ENCODE measurements at regions not wholly inside any gene's neighbourhood (a gene's known extent, or its start where the extent isn't known, plus 50 kb on each side); places are given as distances from the start of the nearest gene placed in this dataset.

DNA sequence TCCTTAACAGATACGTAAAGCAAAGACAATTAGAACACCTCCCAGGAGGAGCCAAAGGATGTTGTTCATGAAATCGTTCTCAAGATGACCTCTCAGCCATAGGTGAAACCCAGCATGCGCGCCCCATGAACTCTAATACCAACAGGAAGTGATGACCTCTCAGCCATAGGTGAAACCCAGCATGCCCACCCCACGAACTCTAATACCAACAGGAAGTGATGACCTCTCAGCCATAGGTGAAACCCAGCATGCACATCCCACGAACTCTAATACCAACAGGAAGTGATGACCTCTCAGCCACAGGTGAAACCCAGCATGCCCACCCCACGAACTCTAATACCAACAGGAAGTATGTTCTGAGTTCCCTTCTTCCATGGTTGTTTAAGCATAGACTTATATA, 205.2 kb upstream of the ADARB2 start:
- no peak for DNase-seq (ENCODE audit: insufficient read length, low spot score, missing footprints)
- H3K4me3 ChIP-seq (ENCODE audit: insufficient read depth, low read length), result no peak overlapping the region
- no peaks in the 10 kb centered on the region for H4K20me1 ChIP-seq (ENCODE audit: insufficient read depth, low read length)
- H3K9me3 ChIP-seq (ENCODE audit: low read depth, low read length), result no peaks in the 10 kb centered on the region
- TF ChIP-seq, protein P1, sequence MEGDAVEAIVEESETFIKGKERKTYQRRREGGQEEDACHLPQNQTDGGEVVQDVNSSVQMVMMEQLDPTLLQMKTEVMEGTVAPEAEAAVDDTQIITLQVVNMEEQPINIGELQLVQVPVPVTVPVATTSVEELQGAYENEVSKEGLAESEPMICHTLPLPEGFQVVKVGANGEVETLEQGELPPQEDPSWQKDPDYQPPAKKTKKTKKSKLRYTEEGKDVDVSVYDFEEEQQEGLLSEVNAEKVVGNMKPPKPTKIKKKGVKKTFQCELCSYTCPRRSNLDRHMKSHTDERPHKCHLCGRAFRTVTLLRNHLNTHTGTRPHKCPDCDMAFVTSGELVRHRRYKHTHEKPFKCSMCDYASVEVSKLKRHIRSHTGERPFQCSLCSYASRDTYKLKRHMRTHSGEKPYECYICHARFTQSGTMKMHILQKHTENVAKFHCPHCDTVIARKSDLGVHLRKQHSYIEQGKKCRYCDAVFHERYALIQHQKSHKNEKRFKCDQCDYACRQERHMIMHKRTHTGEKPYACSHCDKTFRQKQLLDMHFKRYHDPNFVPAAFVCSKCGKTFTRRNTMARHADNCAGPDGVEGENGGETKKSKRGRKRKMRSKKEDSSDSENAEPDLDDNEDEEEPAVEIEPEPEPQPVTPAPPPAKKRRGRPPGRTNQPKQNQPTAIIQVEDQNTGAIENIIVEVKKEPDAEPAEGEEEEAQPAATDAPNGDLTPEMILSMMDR (IDR thresholded peaks at IDR 0.05; ENCODE audit: extremely low read depth, low read depth, low read length), result no peak
- no peaks in the 10 kb centered on the region for H3K4me1 ChIP-seq (ENCODE audit: insufficient read depth, low read length)
- H3K4me2 ChIP-seq (ENCODE audit: insufficient read depth, low read length), result no peak overlapping the region
- H3K36me3 ChIP-seq (ENCODE audit: insufficient read depth, low read length), result no peaks in the 10 kb centered on the region
- H3K27me3 ChIP-seq (ENCODE audit: insufficient read depth, low read length), result no peaks in the 10 kb centered on the region
- no peak overlapping the region for H3K27ac ChIP-seq (ENCODE audit: low read depth, low read length)
- H2AFZ ChIP-seq (ENCODE audit: low read length), result no peak overlapping the region
- H3K79me2 ChIP-seq (ENCODE audit: insufficient read depth, low read length), result no peaks in the 10 kb centered on the region

DNA sequence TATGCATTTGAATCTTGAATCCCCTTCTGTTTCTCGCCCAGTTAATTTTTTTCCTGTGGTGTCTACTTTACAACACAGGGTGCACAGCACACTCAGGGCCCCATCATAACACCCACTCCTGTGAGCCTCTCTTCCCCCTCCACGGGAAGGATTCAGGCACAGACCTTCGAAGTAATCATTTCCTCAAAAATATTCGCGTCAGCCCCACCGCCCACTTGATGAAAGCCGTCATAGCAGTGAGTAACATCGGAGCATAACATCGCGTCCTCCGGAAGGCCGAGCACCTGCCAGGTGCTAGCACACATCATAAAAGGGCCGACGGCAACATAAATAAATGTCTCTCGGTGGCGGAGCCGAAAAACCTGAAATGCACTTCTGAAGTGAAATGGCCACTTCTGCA, 201.7 kb upstream of the ADARB2 start:
- no peaks in the 10 kb centered on the region for H3K79me2 ChIP-seq (ENCODE audit: insufficient read depth, low read length)
- H3K36me3 ChIP-seq (ENCODE audit: insufficient read depth, low read length), result no peaks in the 10 kb centered on the region
- TF ChIP-seq, protein P1 (IDR thresholded peaks at IDR 0.05; ENCODE audit: extremely low read depth, low read depth, low read length), result no peak
- H3K4me1 ChIP-seq (ENCODE audit: insufficient read depth, low read length), result no peaks in the 10 kb centered on the region
- H3K4me2 ChIP-seq (ENCODE audit: insufficient read depth, low read length), result no peak overlapping the region
- H3K27ac ChIP-seq (ENCODE audit: low read depth, low read length), result no peak overlapping the region
- peaks cover 2% of the 10 kb centered on the region for H3K9me3 ChIP-seq (ENCODE audit: low read depth, low read length)
- H4K20me1 ChIP-seq (ENCODE audit: insufficient read depth, low read length), result no peaks in the 10 kb centered on the region
- no peak overlapping the region for H2AFZ ChIP-seq (ENCODE audit: low read length)
- H3K4me3 ChIP-seq (ENCODE audit: insufficient read depth, low read length), result no peak overlapping the region
- no peak for DNase-seq (ENCODE audit: insufficient read length, low spot score, missing footprints)
- H3K27me3 ChIP-seq (ENCODE audit: insufficient read depth, low read length), result no peaks in the 10 kb centered on the region

DNA sequence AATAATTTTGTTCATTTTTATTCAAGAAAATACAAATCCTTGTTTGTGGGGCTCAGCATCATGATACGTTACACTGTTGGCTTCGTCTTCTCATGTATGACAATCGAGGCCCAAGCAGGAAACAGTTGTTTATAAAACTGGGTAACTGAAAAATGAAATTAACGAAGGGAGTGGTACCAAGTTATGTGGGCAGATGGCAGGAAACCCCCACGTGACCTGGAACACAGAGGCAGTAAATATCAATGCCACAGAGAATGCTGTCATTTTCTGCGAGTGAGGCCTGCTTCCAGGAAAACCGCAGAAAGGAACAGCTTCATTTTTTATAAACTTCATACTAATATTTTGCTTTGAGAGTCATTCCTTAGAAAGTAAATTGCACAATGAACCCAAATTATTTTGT, 201.0 kb upstream of the ADARB2 start:
- TF ChIP-seq, protein P1 (IDR thresholded peaks at IDR 0.05; ENCODE audit: extremely low read depth, low read depth, low read length), result no peak
- Histone ChIP-seq H3K4me2 (ENCODE audit: insufficient read depth, low read length) (no peak overlapping the region), H2AFZ (ENCODE audit: low read length) (no peak overlapping the region), H4K20me1 (ENCODE audit: insufficient read depth, low read length) (no peaks in the 10 kb centered on the region), H3K79me2 (ENCODE audit: insufficient read depth, low read length) (no peaks in the 10 kb centered on the region), H3K4me1 (ENCODE audit: insufficient read depth, low read length) (no peaks in the 10 kb centered on the region), H3K4me3 (ENCODE audit: insufficient read depth, low read length) (no peak overlapping the region), H3K27me3 (ENCODE audit: insufficient read depth, low read length) (no peaks in the 10 kb centered on the region), H3K9me3 (ENCODE audit: low read depth, low read length) (peaks cover 2% of the 10 kb centered on the region), H3K27ac (ENCODE audit: low read depth, low read length) (no peak overlapping the region), H3K36me3 (ENCODE audit: insufficient read depth, low read length) (no peaks in the 10 kb centered on the region)
- no peak for DNase-seq (ENCODE audit: insufficient read length, low spot score, missing footprints)

DNA sequence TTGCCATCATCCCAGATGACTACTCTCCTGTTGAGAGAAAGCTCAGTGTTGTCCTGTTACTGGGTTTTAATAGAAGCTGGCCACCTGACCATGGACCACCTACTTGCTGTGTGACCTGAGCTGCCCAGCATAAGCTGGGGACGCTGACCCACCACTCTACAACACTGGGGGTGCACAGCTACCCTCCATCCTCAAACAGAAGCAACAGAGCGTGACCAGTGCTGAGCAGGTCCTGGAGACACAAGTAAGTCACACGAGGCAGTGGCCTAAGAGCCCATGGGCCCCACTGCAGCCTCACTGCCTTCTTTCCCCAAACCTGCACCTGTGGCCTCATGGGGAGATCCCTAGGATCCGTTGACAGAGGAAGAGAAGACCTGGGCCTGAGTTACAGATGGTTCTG, 198.6 kb upstream of the ADARB2 start:
- Histone ChIP-seq H3K79me2 (ENCODE audit: insufficient read depth, low read length) (no peaks in the 10 kb centered on the region), H3K27ac (ENCODE audit: low read depth, low read length) (no peak overlapping the region), H3K4me1 (ENCODE audit: insufficient read depth, low read length) (no peaks in the 10 kb centered on the region), H3K27me3 (ENCODE audit: insufficient read depth, low read length) (no peaks in the 10 kb centered on the region), H3K4me3 (ENCODE audit: insufficient read depth, low read length) (no peak overlapping the region), H3K9me3 (ENCODE audit: low read depth, low read length) (peaks cover 2% of the 10 kb centered on the region), H3K4me2 (ENCODE audit: insufficient read depth, low read length) (no peak overlapping the region), H2AFZ (ENCODE audit: low read length) (no peak overlapping the region), H4K20me1 (ENCODE audit: insufficient read depth, low read length) (no peaks in the 10 kb centered on the region), H3K36me3 (ENCODE audit: insufficient read depth, low read length) (no peaks in the 10 kb centered on the region)
- TF ChIP-seq, protein P1 (IDR thresholded peaks at IDR 0.05; ENCODE audit: extremely low read depth, low read depth, low read length), result no peak
- DNase-seq (ENCODE audit: insufficient read length, low spot score, missing footprints), result no peak

Data from osteoblast (primary cell).